HCT116 (cell line): ENCODE measurements at regions not wholly inside any gene's neighbourhood (a gene's known extent, or its start where the extent isn't known, plus 50 kb on each side); places are given as distances from the start of the nearest gene placed in this dataset.

Experiments
- ATAC-seq: fragments of 200-7000 bp; cut with Tn5 transposase; 2 replicates; pipeline ENCODE4 v1.9.1; 2020; ENCODE audit warnings: mild to moderate bottlenecking, moderate library complexity
- BruUV-seq: library from RNA; stranded (reverse); fragments of 400-500 nt; replicated peaks from 2 replicates; lab custom pipeline; 2021; lab: Mats Ljungman, UMichigan
- CTCF ChIA-PET: fragments of 300-600 bp; sonication (Branson Sonifier 250); formaldehyde crosslinking; loops from one replicate; lab custom pipeline; 2021; ENCODE audit warnings: antibody characterized with exemption; lab: Charles Lee
- POLR2A ChIA-PET: fragments of 300-600, 350-600 bp; sonication (Branson Sonifier 250); formaldehyde crosslinking; loops from one replicate; lab custom pipeline; 2021; ENCODE audit warnings: antibody characterized with exemption; lab: Charles Lee
- RAD21 ChIA-PET, 2 experiments: fragments of 300-600 bp; sonication (Branson Sonifier 250); formaldehyde crosslinking; loops; one replicate each; lab custom pipeline; 2023; ENCODE audit warnings: low total read pairs in 2 of 2; ENCODE audit not compliant: uncharacterized antibody in 2 of 2, unreplicated experiment in 2 of 2, low non-redundant PET in 1 of 2; lab: Charles Lee
- DNase-seq: peaks from one replicate; pipeline ENCODE4 v3.0.0-alpha.2; 2010; ENCODE audit warnings: low read depth, low spot score
- H2AFZ ChIP-seq: fragments of 200-600 bp; shearing (Covaris generic), sonication (generic); 2 replicates; pipeline ENCODE4 v1.6.1; 2017; ENCODE audit warnings: low read depth, mixed run types, mixed read lengths, antibody characterized with exemption, low read length; ENCODE audit not compliant: poor library complexity, severe bottlenecking
- H3K27ac ChIP-seq: 2 replicates; pipeline ENCODE4 v1.5.1; 2012; ENCODE audit warnings: low read depth, low read length
- H3K27me3 ChIP-seq: fragments of 200-600 bp; sonication (generic); 2 replicates; pipeline ENCODE4 v1.6.1; 2016; ENCODE audit warnings: mixed run types, low read length, mixed read lengths; ENCODE audit not compliant: insufficient read depth
- H3K36me3 ChIP-seq, 2 experiments: fragments of 200-500 bp in 1 of 2; fragments of 200-600 bp in 1 of 2; sonication (Bioruptor generic) in 1 of 2; sonication (generic) in 1 of 2; 2 replicates each; pipeline versions ENCODE4 v1.5.1 to v1.6.1; 2014 to 2016; ENCODE audit warnings: low read length in 2 of 2, inconsistent platforms in 1 of 2, mixed read lengths in 1 of 2, mixed run types in 1 of 2; ENCODE audit not compliant: insufficient read depth in 2 of 2, control insufficient read depth in 1 of 2
- H3K4me1 ChIP-seq, 2 experiments: fragments of 200-600 bp in 1 of 2; sonication (generic) in 1 of 2; 2 replicates each; pipeline versions ENCODE4 v1.5.1 to v1.6.1; 2012 to 2017; ENCODE audit warnings: low read length in 2 of 2, inconsistent platforms in 1 of 2, mild to moderate bottlenecking in 1 of 2, mixed read lengths in 1 of 2, mixed run types in 1 of 2, moderate library complexity in 1 of 2; ENCODE audit not compliant: insufficient read depth in 2 of 2, control insufficient read depth in 1 of 2
- H3K4me2 ChIP-seq: fragments of 200-600 bp; sonication (generic); 2 replicates; pipeline ENCODE4 v1.6.1; 2017; ENCODE audit warnings: mixed run types, low read length, mixed read lengths
- H3K4me3 ChIP-seq, 2 experiments: fragments of 200-600 bp in 1 of 2; sonication (generic) in 1 of 2; replicated peaks in 1 of 2; 2 replicates each; pipeline ENCODE4 v1.5.1; 2011 to 2016; ENCODE audit warnings: low read length in 2 of 2, control low read depth in 1 of 2, low read depth in 1 of 2, mild to moderate bottlenecking in 1 of 2, mixed read lengths in 1 of 2, mixed run types in 1 of 2
- H3K79me2 ChIP-seq: fragments of 200-600 bp; sonication (generic); 2 replicates; pipeline ENCODE4 v1.6.1; 2017; ENCODE audit warnings: mild to moderate bottlenecking, mixed run types, low read length, moderate library complexity, mixed read lengths; ENCODE audit not compliant: insufficient read depth
- H3K9ac ChIP-seq: fragments of 200-600 bp; sonication (generic); 2 replicates; pipeline ENCODE4 v1.6.1; 2016; ENCODE audit warnings: low read length, mixed read lengths
- H3K9me2 ChIP-seq: fragments of 200-600 bp; sonication (generic), shearing (Covaris generic); 2 replicates; pipeline ENCODE4 v1.6.1; 2017; ENCODE audit warnings: mixed run types, mild to moderate bottlenecking, moderate library complexity; ENCODE audit not compliant: insufficient read depth
- H3K9me3 ChIP-seq, 2 experiments: fragments of 200-500 bp in 1 of 2; fragments of 200-600 bp in 1 of 2; sonication (Bioruptor generic) in 1 of 2; sonication (generic) in 1 of 2; 2 replicates each; pipeline ENCODE4 v1.6.1; 2014 to 2017; ENCODE audit warnings: low read length in 2 of 2, mixed read lengths in 2 of 2, inconsistent platforms in 1 of 2, low read depth in 1 of 2, mild to moderate bottlenecking in 1 of 2, mixed run types in 1 of 2, moderate library complexity in 1 of 2; ENCODE audit not compliant: control insufficient read depth in 1 of 2, insufficient read depth in 1 of 2
- H4K20me1 ChIP-seq: fragments of 200-600 bp; sonication (generic), shearing (Covaris generic); 2 replicates; pipeline ENCODE4 v1.6.1; 2017; ENCODE audit warnings: mixed run types, mild to moderate bottlenecking, moderate library complexity; ENCODE audit not compliant: insufficient read depth
- CBX3 ChIP-seq: IDR thresholded peaks from 2 replicates; pipeline ENCODE4 v1.6.1; 2012; ENCODE audit warnings: low read depth
- CEBPB ChIP-seq: IDR thresholded peaks from 2 replicates; pipeline ENCODE4 v1.6.1; 2012; ENCODE audit warnings: low read depth
- EZH2phosphoT487 ChIP-seq: fragments of 200-600 bp; IDR thresholded peaks from 2 replicates; pipeline ENCODE4 v1.6.1; 2018; ENCODE audit warnings: antibody characterized with exemption, borderline replicate concordance
- FOSL1 ChIP-seq: IDR thresholded peaks from 2 replicates; pipeline ENCODE4 v1.6.1; 2012; ENCODE audit warnings: low read depth
- JUND ChIP-seq: IDR thresholded peaks from 2 replicates; pipeline ENCODE4 v1.6.1; 2012
- POLR2A ChIP-seq: IDR thresholded peaks from 2 replicates; pipeline ENCODE4 v1.7.0; 2011; ENCODE audit warnings: borderline replicate concordance; ENCODE audit not compliant: insufficient read depth, insufficient read length; ENCODE audit errors: extremely low read depth
- SIN3A ChIP-seq: IDR thresholded peaks from 2 replicates; pipeline ENCODE4 v1.6.1; 2012; ENCODE audit warnings: low read depth
- SP1 ChIP-seq: IDR thresholded peaks from 2 replicates; pipeline ENCODE4 v1.6.1; 2012; ENCODE audit warnings: low read depth
- SRF ChIP-seq: IDR thresholded peaks from 2 replicates; pipeline ENCODE4 v1.6.1; 2012; ENCODE audit warnings: low read depth
- ZNF274 ChIP-seq: fragments of 200-500 bp; sonication (Bioruptor generic); IDR thresholded peaks from 2 replicates; pipeline ENCODE4 v1.6.1; 2014; ENCODE audit warnings: mild to moderate bottlenecking, low read depth, low read length, inconsistent platforms
- intact Hi-C: fragments of 100-400 bp; cut with micrococcal nuclease; formaldehyde crosslinking; loops from 2 replicates; pipeline ENCODE4 v1.10.0; 2022
- TF ChIP-seq, protein P1 (sequence below): IDR thresholded peaks from 2 replicates; pipeline ENCODE4 v1.6.1; 2011; ENCODE audit warnings: mild to moderate bottlenecking, low read length, moderate library complexity; ENCODE audit not compliant: insufficient replicate concordance; ENCODE audit errors: extremely low read depth
- TF ChIP-seq, protein P2 (sequence below), 3 experiments: fragments of 200-600 bp in 1 of 3; sonication (generic) in 1 of 3; IDR thresholded peaks in 2 of 3; conservative IDR thresholded peaks in 1 of 3; 2 replicates each; pipeline ENCODE4 v1.5.1; 2012 to 2017; ENCODE audit warnings: low read depth in 2 of 3, low read length in 2 of 3, antibody characterized with exemption in 1 of 3, borderline replicate concordance in 1 of 3, control low read depth in 1 of 3, mild to moderate bottlenecking in 1 of 3, mixed read lengths in 1 of 3, mixed run types in 1 of 3, moderate library complexity in 1 of 3; ENCODE audit not compliant: insufficient read depth in 1 of 3
- TF ChIP-seq, protein P3 (sequence below): IDR thresholded peaks from 2 replicates; pipeline ENCODE4 v1.6.1; 2012

DNA sequence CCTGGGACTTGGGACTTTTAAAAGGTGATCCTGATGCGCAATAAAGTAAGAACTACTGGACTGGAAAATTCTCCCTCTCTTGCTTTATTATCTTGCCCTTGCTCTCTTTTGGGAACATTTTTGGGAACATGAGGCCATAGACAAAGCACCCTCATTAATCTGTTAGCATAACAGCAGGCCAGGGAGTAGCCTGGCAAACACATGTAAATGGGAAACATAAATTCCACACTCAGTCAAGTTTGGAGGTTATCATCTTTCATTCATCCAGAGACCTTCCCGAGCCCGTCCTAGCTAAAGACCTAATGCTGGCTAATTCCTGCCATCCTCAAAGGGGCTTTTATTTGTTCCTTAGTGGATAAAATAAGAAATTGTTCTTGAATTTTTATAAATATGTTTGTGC lies 162.8 kb upstream of the ARX start:
- Histone ChIP-seq H3K27me3 (peaks cover 12% of the 10 kb centered on the region; the same call in 1 of the 2 replicates), H3K9me2 (no peaks in the 10 kb centered on the region), H3K27ac (no peak overlapping the region), H3K9me3 (no peaks in the 10 kb centered on the region), H3K79me2 (no peaks in the 10 kb centered on the region), H3K4me1 (no peaks in the 10 kb centered on the region), H4K20me1 (no peaks in the 10 kb centered on the region), H3K4me2 (no peak overlapping the region), H3K36me3 (no peaks in the 10 kb centered on the region), H3K9ac (no peak overlapping the region), H3K4me3 (no peak overlapping the region), H2AFZ (no peak overlapping the region)
- RAD21 ChIA-PET: no interaction called here
- no peak for TF ChIP-seq SP1
- TF ChIP-seq, protein P1, sequence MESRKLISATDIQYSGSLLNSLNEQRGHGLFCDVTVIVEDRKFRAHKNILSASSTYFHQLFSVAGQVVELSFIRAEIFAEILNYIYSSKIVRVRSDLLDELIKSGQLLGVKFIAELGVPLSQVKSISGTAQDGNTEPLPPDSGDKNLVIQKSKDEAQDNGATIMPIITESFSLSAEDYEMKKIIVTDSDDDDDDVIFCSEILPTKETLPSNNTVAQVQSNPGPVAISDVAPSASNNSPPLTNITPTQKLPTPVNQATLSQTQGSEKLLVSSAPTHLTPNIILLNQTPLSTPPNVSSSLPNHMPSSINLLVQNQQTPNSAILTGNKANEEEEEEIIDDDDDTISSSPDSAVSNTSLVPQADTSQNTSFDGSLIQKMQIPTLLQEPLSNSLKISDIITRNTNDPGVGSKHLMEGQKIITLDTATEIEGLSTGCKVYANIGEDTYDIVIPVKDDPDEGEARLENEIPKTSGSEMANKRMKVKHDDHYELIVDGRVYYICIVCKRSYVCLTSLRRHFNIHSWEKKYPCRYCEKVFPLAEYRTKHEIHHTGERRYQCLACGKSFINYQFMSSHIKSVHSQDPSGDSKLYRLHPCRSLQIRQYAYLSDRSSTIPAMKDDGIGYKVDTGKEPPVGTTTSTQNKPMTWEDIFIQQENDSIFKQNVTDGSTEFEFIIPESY: no peak
- intact Hi-C loops: no loop called here
- POLR2A ChIA-PET: no interaction called here
- no peak for DNase-seq
- no TSS peak for BruUV-seq
- ATAC-seq: no peak
- CTCF ChIA-PET: interaction anchor here (0.5 kb wide), 1 partner anchor 229 kb away, joined by 3 read pairs; no protein-coding TSS in a partner anchor

DNA sequence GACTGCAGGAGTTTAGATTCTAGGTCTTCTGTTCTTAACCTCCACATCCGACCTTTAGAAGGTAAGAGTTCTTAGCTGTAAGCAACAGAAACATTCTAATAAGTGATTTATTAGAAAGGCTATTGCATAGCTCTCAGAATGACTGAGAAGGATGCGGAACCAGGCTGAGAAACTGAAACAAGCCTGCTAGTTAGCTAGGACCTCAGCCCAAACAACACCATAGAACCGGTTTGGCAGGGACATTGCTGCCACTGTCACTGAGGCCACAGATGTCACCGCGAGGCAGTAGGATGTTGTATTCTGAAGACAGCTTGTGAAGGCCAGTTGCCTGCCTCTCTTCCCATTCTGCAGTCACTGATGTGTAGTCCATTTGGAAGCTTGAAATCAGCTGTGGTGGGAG lies 160.0 kb upstream of the ARX start:
- peaks cover 12% of the 10 kb centered on the region for H3K27me3 ChIP-seq
- H3K9me2 ChIP-seq: no peaks in the 10 kb centered on the region
- no peak overlapping the region for H3K27ac ChIP-seq
- H3K9me3 ChIP-seq: no peaks in the 10 kb centered on the region
- no peaks in the 10 kb centered on the region for H3K4me1 ChIP-seq
- ChIA-PET POLR2A (no interaction called here), CTCF (no interaction called here), RAD21 (no interaction called here)
- no peaks in the 10 kb centered on the region for H4K20me1 ChIP-seq
- DNase-seq: no peak
- no peak overlapping the region for H3K4me3 ChIP-seq
- H3K79me2 ChIP-seq: no peaks in the 10 kb centered on the region
- no peak overlapping the region for H3K9ac ChIP-seq
- no peak for ATAC-seq
- no peak overlapping the region for H2AFZ ChIP-seq
- H3K36me3 ChIP-seq: no peaks in the 10 kb centered on the region
- H3K4me2 ChIP-seq: no peak overlapping the region
- intact Hi-C loops: no loop called here
- BruUV-seq: no TSS peak
- TF ChIP-seq FOSL1 (no peak), POLR2A (no peak), CBX3 (no peak), CEBPB (no peak), SP1 (no peak), EZH2phosphoT487 (no peak), ZNF274 (no peak), JUND (no peak), SRF (no peak), SIN3A (no peak)
- TF ChIP-seq, protein P2, sequence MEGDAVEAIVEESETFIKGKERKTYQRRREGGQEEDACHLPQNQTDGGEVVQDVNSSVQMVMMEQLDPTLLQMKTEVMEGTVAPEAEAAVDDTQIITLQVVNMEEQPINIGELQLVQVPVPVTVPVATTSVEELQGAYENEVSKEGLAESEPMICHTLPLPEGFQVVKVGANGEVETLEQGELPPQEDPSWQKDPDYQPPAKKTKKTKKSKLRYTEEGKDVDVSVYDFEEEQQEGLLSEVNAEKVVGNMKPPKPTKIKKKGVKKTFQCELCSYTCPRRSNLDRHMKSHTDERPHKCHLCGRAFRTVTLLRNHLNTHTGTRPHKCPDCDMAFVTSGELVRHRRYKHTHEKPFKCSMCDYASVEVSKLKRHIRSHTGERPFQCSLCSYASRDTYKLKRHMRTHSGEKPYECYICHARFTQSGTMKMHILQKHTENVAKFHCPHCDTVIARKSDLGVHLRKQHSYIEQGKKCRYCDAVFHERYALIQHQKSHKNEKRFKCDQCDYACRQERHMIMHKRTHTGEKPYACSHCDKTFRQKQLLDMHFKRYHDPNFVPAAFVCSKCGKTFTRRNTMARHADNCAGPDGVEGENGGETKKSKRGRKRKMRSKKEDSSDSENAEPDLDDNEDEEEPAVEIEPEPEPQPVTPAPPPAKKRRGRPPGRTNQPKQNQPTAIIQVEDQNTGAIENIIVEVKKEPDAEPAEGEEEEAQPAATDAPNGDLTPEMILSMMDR (IDR thresholded peaks at IDR 0.05 in 2 of 3, conservative IDR thresholded peaks at IDR 0.05 in 1 of 3; ENCODE audit: borderline replicate concordance in 1 of 3, insufficient read depth in 1 of 3, low read depth in 2 of 3, low read length in 2 of 3): no peak
- TF ChIP-seq, protein P1: no peak
- TF ChIP-seq, protein P3, sequence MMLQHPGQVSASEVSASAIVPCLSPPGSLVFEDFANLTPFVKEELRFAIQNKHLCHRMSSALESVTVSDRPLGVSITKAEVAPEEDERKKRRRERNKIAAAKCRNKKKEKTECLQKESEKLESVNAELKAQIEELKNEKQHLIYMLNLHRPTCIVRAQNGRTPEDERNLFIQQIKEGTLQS: no peak
